ENCODE measurements at regions not wholly inside any gene's neighbourhood (a gene's known extent, or its start where the extent isn't known, plus 50 kb on each side); places are given as distances from the start of the nearest gene placed in this dataset.

- no peaks in the 10 kb centered on the region; the same call in 1 of the 3 replicates for H3K9me3 ChIP-seq (replicated peaks; ENCODE audit: control insufficient read depth, insufficient read depth, low read length)
- WGBS (ENCODE audit: insufficient coverage, insufficient replicate concordance, low lambda C conversion rate, missing lambda C conversion rate) = 54% methylated on average over 6 of the region's 6 CpGs
- ChIA-PET CTCF (no interaction called here), RAD21 (ENCODE audit: unreplicated experiment) (no interaction called here), SMC1A (ENCODE audit: uncharacterized antibody, unreplicated experiment) (interaction anchor here (1.6 kb wide), 1 partner anchor 99 kb away, joined by 4 read pairs; no protein-coding TSS in a partner anchor), POLR2A (no interaction called here)
- H3K27me3 ChIP-seq (replicated peaks in 1 of 2; ENCODE audit: control insufficient read depth in 2 of 2, insufficient read depth in 2 of 2, low read length in 1 of 2) = no peaks in the 10 kb centered on the region; a peak in 2 of 4 replicates
- FAIRE-seq (no peak), ATAC-seq (no peak), DNase-seq (ENCODE audit: low read depth, low spot score) (no peak)
- H3K27ac ChIP-seq (ENCODE audit: control insufficient read depth, insufficient read depth) = no peak overlapping the region
- H3K36me3 ChIP-seq (ENCODE audit: control insufficient read depth in 2 of 2, insufficient read depth in 2 of 2, low read length in 1 of 2) = no peaks in the 10 kb centered on the region
- H3K9ac ChIP-seq (ENCODE audit: control insufficient read depth, insufficient read depth, low read length) = no peak overlapping the region
- H2AFZ ChIP-seq (ENCODE audit: control insufficient read depth, low read depth, low read length) = no peak overlapping the region
- no peaks in the 10 kb centered on the region for H4K20me1 ChIP-seq (ENCODE audit: control insufficient read depth, insufficient read depth)
- no peaks in the 10 kb centered on the region for H3K79me2 ChIP-seq (ENCODE audit: control insufficient read depth, insufficient read depth, low read length)
- TF ChIP-seq WRNIP1 (IDR thresholded peaks at IDR 0.05; ENCODE audit: borderline replicate concordance, low read depth, low read length) (no peak), MEF2A (IDR thresholded peaks at IDR 0.05; ENCODE audit: insufficient read depth, low read depth, low read length) (no peak), ZNF384 (IDR thresholded peaks at IDR 0.05; ENCODE audit: borderline replicate concordance, low read depth, low read length) (no peak), ZNF687 (IDR thresholded peaks at IDR 0.05) (no peak), EP300 (IDR thresholded peaks at IDR 0.05; ENCODE audit: borderline replicate concordance in 1 of 2, control insufficient read depth in 1 of 2, low read depth in 2 of 2, low read length in 2 of 2) (no peak), BCL3 (IDR thresholded peaks at IDR 0.05; ENCODE audit: borderline replicate concordance, insufficient read depth, low read depth, low read length, poor library complexity, severe bottlenecking) (no peak), JUNB (IDR thresholded peaks at IDR 0.05) (no peak)
- in situ Hi-C loops (cut with MboI) (no loop called here), intact Hi-C loops (cut with micrococcal nuclease; ENCODE audit: unreplicated experiment) (no loop called here)
- H3K4me1 ChIP-seq (ENCODE audit: control insufficient read depth, insufficient read depth, low read length) = no peaks in the 10 kb centered on the region
- H3K4me2 ChIP-seq (ENCODE audit: control insufficient read depth, insufficient read depth) = no peak overlapping the region
- no peak overlapping the region for H3K4me3 ChIP-seq
- no TSS peak for BruUV-seq (replicated peaks)
Measured at GRCh38 chr15:66981771-66982170, 83.6 kb upstream of the SMAD3 start.
